GM04503 (cell line): ENCODE measurements at regions not wholly inside any gene's neighbourhood (a gene's known extent, or its start where the extent isn't known, plus 50 kb on each side); places are given as distances from the start of the nearest gene placed in this dataset.

Source experiments
- DNase-seq: peaks from one replicate; pipeline ENCODE4 v3.0.0-alpha.2; 2012; ENCODE audit warnings: low read depth

- no peak for DNase-seq
Observed at GRCh38 chr5:82356808-82357671, 78.9 kb upstream of the RPS23 start.

GRCh38 chr5:82356021-82356420 is 77.9 kb upstream of the RPS23 start:
- no peak for DNase-seq

- DNase-seq, result no peak
Observed at GRCh38 chr5:82355496-82355895, 77.3 kb upstream of the RPS23 start.

GRCh38 chr5:82355053-82355452 is 76.9 kb upstream of the RPS23 start:
- DNase-seq, result no peak

GRCh38 chr5:82354543-82354942 is 76.4 kb upstream of the RPS23 start:
- DNase-seq, result no peak

- no peak for DNase-seq
Observed at GRCh38 chr5:82353522-82353921, 75.4 kb upstream of the RPS23 start.

- no peak for DNase-seq
Observed at GRCh38 chr5:82352146-82352791, 74.1 kb upstream of the RPS23 start.

- no peak for DNase-seq
Observed at GRCh38 chr5:82351754-82352145, 73.6 kb upstream of the RPS23 start.

GRCh38 chr5:82351297-82351696 is 73.1 kb upstream of the RPS23 start:
- no peak for DNase-seq

- DNase-seq, result no peak
Observed at GRCh38 chr5:82349652-82350051, 71.5 kb upstream of the RPS23 start.

GRCh38 chr5:82348784-82349425 is 70.8 kb upstream of the RPS23 start:
- no peak for DNase-seq

- DNase-seq, result no peak
Observed at GRCh38 chr5:82347201-82347865, 69.2 kb upstream of the RPS23 start.

- no peak for DNase-seq
Observed at GRCh38 chr5:82346399-82347165, 68.4 kb upstream of the RPS23 start.

- no peak for DNase-seq
Observed at GRCh38 chr5:82345108-82345507, 67.0 kb upstream of the RPS23 start.

GRCh38 chr5:82341325-82341724 is 63.2 kb upstream of the RPS23 start:
- DNase-seq, result no peak

GRCh38 chr5:82340799-82341198 is 62.6 kb upstream of the RPS23 start:
- no peak for DNase-seq

GRCh38 chr5:82339792-82340191 is 61.6 kb upstream of the RPS23 start:
- DNase-seq, result no peak

- DNase-seq, result no peak
Observed at GRCh38 chr5:82338771-82339373, 60.7 kb upstream of the RPS23 start.

GRCh38 chr5:82336959-82337351 is 58.8 kb upstream of the RPS23 start:
- no peak for DNase-seq

GRCh38 chr5:82336226-82336958 is 58.2 kb upstream of the RPS23 start:
- no peak for DNase-seq

- no peak for DNase-seq
Observed at GRCh38 chr5:82335806-82336205, 57.7 kb upstream of the RPS23 start.
